Right lobe of liver (tissue), 6 donors: ENCODE measurements at regions not wholly inside any gene's neighbourhood (a gene's known extent, or its start where the extent isn't known, plus 50 kb on each side); places are given as distances from the start of the nearest gene placed in this dataset.

Experiments
- ATAC-seq, 4 donors: fragments of 200-7000 bp; cut with Tn5 transposase; one replicate each; pipeline ENCODE4 v1.9.1; 2020; ENCODE audit warnings: mild to moderate bottlenecking in 4 of 4, moderate library complexity in 4 of 4
- DNase-seq, 3 donors: peaks; one replicate each; pipeline ENCODE4 v3.0.0-alpha.2; 2020
- H3K27ac ChIP-seq, 3 donors: fragments of 200-600 bp; one replicate each; pipeline ENCODE4 v1.8.0; 2022
- H3K27me3 ChIP-seq, 2 donors: fragments of 200-600 bp; one replicate each; pipeline ENCODE4 v1.8.0; 2022
- H3K36me3 ChIP-seq, 4 donors: fragments of 200-600 bp; sonication (generic) in 1 of 4; one replicate each; pipeline versions ENCODE4 v1.5.1 to v1.8.0; 2017 to 2022; ENCODE audit warnings: control low read depth in 1 of 4
- H3K4me1 ChIP-seq, 4 donors: fragments of 200-600 bp; sonication (generic) in 1 of 4; one replicate each; pipeline versions ENCODE4 v1.5.1 to v1.8.0; 2017 to 2022; ENCODE audit warnings: control low read depth in 1 of 4
- H3K4me3 ChIP-seq, 3 donors: fragments of 200-600 bp; one replicate each; pipeline ENCODE4 v1.8.0; 2022
- H3K9me3 ChIP-seq, 4 donors: fragments of 200-600 bp; sonication (generic) in 1 of 4; one replicate each; pipeline versions ENCODE4 v1.5.1 to v1.8.0; 2017 to 2022; ENCODE audit warnings: control low read depth in 1 of 4
- POLR2A ChIP-seq: fragments of 450-650 bp; IDR thresholded peaks from one replicate; pipeline ENCODE4 v1.6.1; 2017; ENCODE audit warnings: antibody characterized with exemption, mild to moderate bottlenecking
- WGBS: methylation state at CpG from one replicate; pipeline ENCODE4 v1.1.6; 2018; ENCODE audit warnings: low coverage, low lambda C conversion rate; ENCODE audit not compliant: insufficient coverage; ENCODE audit errors: missing lambda C conversion rate; 5-methylcytosine and 5-hydroxymethylcytosine counted together
- intact Hi-C, 2 donors: fragments of 100-400 bp; cut with DNase I; formaldehyde crosslinking; loops; one replicate each; pipeline versions ENCODE4 v1.11.2 to v1.14.1; 2022
- TF ChIP-seq, protein P1 (sequence below), 4 donors: fragments of 200-600 bp in 3 of 4; fragments of 450-650 bp in 1 of 4; IDR thresholded peaks; one replicate each; pipeline versions ENCODE4 v1.5.1 to v1.8.0; 2016 to 2022; ENCODE audit warnings: antibody characterized with exemption in 4 of 4, mild to moderate bottlenecking in 2 of 4
- donor health status: DM: no; HTN: yes; CAD: no.
- donor health status: DM: no; HTN: no; CAD: no.
- donor health status: DM: no; HTN: no; CAD: no.
- donor health status: DM: no; HTN: yes; CAD: no.
- donor health status: DM: no; HTN: yes; CAD: no.

DNA sequence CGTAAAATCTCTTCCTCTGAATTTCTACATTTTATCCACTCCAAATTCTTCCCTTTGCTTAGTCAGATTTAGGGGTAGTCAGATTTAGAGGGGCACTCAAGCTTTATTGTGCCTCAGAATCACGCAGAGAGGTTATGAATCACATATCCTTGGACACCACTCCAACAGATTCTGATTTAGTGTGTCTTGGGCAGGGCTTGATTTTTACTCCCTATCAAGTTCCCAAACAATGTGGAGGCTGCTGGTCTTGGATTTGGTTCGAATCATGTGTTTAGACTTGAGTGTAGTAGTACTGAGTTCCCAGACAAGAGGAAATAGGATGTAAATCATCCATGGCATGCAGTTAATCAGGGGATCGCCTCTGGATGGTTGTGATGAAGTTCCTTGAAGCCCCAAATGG, 298.1 kb upstream of the CLEC14A start:
- Histone ChIP-seq H3K27ac (no peak overlapping the region), H3K27me3 (no peaks in the 10 kb centered on the region), H3K9me3 (no peaks in the 10 kb centered on the region), H3K36me3 (no peaks in the 10 kb centered on the region), H3K4me3 (no peak overlapping the region), H3K4me1 (no peaks in the 10 kb centered on the region)
- DNase-seq, result no peak
- no peak for ATAC-seq
- intact Hi-C loops, result no loop called here
- TF ChIP-seq POLR2A, result no peak
- TF ChIP-seq, protein P1, sequence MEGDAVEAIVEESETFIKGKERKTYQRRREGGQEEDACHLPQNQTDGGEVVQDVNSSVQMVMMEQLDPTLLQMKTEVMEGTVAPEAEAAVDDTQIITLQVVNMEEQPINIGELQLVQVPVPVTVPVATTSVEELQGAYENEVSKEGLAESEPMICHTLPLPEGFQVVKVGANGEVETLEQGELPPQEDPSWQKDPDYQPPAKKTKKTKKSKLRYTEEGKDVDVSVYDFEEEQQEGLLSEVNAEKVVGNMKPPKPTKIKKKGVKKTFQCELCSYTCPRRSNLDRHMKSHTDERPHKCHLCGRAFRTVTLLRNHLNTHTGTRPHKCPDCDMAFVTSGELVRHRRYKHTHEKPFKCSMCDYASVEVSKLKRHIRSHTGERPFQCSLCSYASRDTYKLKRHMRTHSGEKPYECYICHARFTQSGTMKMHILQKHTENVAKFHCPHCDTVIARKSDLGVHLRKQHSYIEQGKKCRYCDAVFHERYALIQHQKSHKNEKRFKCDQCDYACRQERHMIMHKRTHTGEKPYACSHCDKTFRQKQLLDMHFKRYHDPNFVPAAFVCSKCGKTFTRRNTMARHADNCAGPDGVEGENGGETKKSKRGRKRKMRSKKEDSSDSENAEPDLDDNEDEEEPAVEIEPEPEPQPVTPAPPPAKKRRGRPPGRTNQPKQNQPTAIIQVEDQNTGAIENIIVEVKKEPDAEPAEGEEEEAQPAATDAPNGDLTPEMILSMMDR (IDR thresholded peaks at IDR 0.05), result no peak
- 71% methylated on average over 4 of the region's 4 CpGs for WGBS

DNA sequence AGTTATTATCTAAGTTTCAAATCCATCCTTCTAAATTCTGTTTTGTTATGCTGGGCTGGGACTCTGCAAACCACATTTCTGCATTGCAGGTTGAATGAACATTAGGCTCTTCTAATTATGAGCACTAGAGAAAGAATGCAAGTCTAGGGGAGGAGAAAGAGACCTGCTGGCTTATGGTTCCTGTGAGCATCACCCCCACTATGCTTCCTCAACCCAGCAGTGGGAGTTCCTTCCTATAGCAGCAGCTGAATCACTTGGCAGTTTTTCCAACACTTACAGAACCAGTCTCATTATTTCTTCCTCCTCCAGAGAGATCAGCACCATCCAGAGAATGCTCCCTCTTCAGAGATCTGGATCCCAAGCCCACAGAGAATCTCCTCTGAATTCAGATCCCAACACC, 297.7 kb upstream of the CLEC14A start:
- no peaks in the 10 kb centered on the region for H3K4me1 ChIP-seq
- H3K36me3 ChIP-seq, result no peaks in the 10 kb centered on the region
- no peaks in the 10 kb centered on the region for H3K9me3 ChIP-seq
- H3K27ac ChIP-seq, result no peak overlapping the region
- DNase-seq (no peak), ATAC-seq (no peak)
- no peak overlapping the region for H3K4me3 ChIP-seq
- TF ChIP-seq, protein P1 (IDR thresholded peaks at IDR 0.05), result no peak
- TF ChIP-seq POLR2A, result no peak
- intact Hi-C loops, result no loop called here
- H3K27me3 ChIP-seq, result no peaks in the 10 kb centered on the region

DNA sequence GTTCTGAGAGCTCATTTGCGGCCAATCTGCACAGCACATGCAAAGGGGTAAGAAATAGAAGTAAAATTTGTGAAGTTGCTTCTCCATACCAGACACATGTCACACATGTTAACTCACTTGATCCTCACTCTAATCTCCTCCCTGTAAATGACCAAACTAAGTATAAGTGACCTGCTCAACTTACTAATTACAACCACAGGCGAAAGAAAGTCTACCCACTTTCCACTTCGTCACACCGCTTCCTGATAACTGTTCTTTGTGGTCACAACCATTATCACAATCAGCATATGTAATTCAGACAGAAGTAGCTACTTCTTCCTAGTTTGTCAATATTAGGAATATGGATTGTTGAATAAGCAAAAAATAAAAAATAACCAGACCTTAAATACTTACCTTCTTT, 293.7 kb upstream of the CLEC14A start:
- no peaks in the 10 kb centered on the region for H3K36me3 ChIP-seq

DNA sequence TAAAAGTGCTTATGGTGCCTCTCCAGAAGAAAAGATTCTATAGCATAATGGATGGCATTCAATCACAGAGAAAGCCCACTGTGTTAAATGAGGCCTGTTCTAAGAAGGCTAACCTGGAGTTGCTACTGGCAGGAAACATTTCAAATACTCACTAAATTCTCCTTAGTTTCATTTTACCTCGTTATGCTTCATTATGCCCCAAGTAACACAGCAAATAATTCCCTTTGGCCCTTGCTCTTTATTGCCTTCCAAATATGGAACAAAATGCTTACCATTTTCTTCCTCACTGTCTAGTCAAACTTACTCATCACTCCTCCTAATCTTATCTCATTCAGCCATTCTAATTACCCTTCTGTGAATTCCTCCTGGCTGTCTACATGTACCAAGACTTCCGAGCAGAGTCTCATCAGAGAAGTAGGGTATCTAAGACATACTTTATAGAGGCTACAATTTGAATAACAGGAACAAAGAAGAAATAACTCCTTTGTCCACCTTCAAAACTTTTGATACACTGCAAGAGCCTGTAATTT, 292.1 kb upstream of the CLEC14A start:
- no peaks in the 10 kb centered on the region for H3K27me3 ChIP-seq
- H3K4me3 ChIP-seq, result no peak overlapping the region
- intact Hi-C loops, result no loop called here
- TF ChIP-seq, protein P1 (IDR thresholded peaks at IDR 0.05), result no peak
- no peak for TF ChIP-seq POLR2A
- no peaks in the 10 kb centered on the region for H3K36me3 ChIP-seq
- no peak for DNase-seq
- no peaks in the 10 kb centered on the region for H3K9me3 ChIP-seq
- ATAC-seq, result no peak
- peaks cover 0 to 8% (median 0%) of the 10 kb centered on the region in 4 donors for H3K4me1 ChIP-seq
- 53% methylated on average over 2 of the region's 2 CpGs for WGBS
- no peak overlapping the region for H3K27ac ChIP-seq

More for the DNA sequence above, 293.7 kb upstream of the CLEC14A start:
- H3K4me1 ChIP-seq, result no peaks in the 10 kb centered on the region
- ATAC-seq (no peak), DNase-seq (no peak)
- no peaks in the 10 kb centered on the region for H3K27me3 ChIP-seq
- WGBS, result 64% methylated on average over 4 of the region's 4 CpGs
- H3K9me3 ChIP-seq, result no peaks in the 10 kb centered on the region
- TF ChIP-seq POLR2A, result no peak
- TF ChIP-seq, protein P1 (IDR thresholded peaks at IDR 0.05), result no peak
- H3K4me3 ChIP-seq, result no peak overlapping the region
- no peak overlapping the region for H3K27ac ChIP-seq
- intact Hi-C loops, result no loop called here
